ENCODE measurements at regions not wholly inside any gene's neighbourhood (a gene's known extent, or its start where the extent isn't known, plus 50 kb on each side); places are given as distances from the start of the nearest gene placed in this dataset.
"Not testable (repeated sequence)": the region's sequence is repeated elsewhere in the genome, so short reads cannot be mapped to it uniquely, and the experiment has no call there.

DNA sequence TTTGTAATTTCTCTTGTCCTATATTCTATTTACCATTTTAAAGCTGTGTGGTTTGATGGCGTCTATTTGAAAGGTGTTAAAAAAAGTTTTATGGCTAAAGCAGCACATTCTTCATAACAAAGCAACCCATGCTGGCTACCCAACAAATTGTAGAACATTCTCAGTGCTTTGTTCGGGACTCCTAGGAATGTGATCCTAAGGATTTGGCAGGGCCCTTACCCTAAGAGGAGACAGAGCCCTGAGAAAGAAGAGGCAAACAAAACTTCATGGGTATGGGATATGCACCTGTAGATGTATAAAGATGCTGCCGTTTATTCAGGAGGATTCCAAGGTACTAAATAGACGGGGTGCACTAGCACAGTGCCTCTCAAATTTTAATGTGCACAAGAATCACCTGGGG is 370.8 kb upstream of the DIPK2B start:
- no peak for DNase-seq (ENCODE audit: low read depth)

DNA sequence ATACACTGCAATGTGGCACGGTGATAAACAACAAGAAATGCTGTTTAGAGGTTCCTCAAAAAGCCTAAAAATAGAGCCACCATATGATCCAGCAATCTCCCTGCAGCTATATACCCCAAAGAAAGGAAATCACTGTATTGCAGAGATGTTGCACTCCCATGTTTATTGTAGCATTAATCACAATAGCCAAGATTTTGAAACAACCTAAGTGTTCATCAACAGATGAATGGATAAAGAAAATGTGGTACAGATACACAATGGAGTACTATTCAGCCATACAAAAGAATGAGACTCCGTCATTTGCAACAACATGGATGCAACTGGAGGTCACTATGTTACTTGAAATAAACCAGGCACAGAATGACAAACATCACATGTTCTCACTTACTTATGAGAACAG is 365.8 kb upstream of the DIPK2B start:
- no peak for DNase-seq (ENCODE audit: low read depth)

- no peak for DNase-seq (ENCODE audit: low read depth)
These were observed 356.7 kb upstream of the DIPK2B start for GRCh38 chrX:45557387-45557786.

DNA sequence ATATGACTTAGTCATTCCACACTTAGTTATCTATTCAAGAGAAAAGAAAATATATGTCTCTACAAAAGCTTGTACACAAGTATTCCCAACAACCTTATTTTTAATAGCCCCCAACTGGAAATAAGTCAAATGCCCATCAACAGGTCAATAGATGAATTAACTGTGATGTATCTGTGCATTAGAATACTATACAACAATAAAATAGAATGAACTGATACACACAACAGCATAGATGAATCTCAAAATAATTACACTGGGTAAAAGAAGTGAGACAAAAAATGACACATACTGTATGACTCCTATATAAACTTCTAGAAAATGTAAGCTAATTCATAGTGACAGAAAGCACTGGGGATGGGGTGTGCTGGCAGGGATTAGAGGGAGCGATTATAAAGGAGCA is 354.1 kb upstream of the DIPK2B start:
- no peak for DNase-seq (ENCODE audit: low read depth)

DNA sequence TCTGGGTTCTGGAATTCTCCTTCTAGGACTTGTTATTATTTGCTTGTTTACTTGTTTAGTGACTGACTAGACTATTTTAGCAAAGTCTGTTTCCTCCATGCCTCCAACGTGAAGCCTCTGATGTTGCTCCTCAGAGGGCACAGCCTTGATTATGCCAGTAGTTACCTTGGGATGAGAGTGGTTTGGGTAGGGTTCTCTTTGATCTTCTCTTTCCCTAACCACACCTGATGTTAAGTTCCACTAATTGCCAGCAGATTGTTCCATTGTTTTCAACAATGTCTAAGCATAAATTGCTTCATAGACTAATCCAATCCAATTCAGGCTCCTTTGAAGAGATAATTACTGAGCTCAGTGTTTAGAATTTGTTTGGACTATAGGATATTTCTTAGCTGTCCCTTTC is 352.7 kb upstream of the DIPK2B start:
- no peak for DNase-seq (ENCODE audit: low read depth)

- not testable (repeated sequence) for DNase-seq (ENCODE audit: low read depth)
These were observed 346.0 kb upstream of the DIPK2B start for GRCh38 chrX:45546697-45547096.

DNA sequence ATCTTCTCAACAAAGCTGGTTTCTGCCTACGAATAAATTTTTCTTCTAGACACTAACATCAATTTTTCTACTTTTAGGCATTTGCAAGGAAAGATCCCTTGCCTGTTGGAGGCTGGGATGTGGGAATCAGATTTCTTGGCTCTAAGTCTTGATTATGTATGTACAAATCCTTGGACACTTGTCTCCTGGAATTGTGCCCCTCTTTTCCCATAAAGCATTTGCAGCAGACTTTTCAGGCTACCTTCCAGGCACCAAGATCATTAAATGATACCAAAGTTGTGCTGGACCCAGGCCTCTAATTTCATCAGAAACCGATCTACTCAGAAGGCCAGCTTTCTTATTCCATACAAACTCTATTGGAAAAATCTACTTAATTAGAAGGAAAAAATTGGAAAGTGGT is 339.5 kb upstream of the DIPK2B start:
- no peak for DNase-seq (ENCODE audit: low read depth)

GRCh38 chrX:45537936-45538335 is 337.3 kb upstream of the DIPK2B start:
- no peak for DNase-seq (ENCODE audit: low read depth)

DNA sequence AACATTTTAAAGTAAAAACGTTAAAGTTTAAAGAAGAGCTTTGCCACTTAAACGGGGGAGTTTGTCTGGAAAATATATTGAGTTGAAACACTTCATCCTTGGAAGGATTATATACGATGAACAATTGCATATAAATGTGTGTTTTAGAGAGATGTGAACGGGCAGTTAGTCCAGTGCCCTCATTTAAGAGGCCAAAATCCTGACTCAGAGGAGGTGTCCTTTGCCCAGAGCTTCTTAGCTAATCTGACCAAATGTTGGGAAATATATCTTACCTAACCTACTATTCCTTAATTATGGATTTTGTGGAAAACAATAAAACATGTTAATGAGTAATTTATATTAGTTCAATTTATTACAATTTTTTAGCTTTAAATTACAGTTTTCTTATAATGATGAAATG is 327.2 kb upstream of the DIPK2B start:
- no peak for DNase-seq (ENCODE audit: low read depth)

GRCh38 chrX:45524805-45525204 is 324.1 kb upstream of the DIPK2B start:
- DNase-seq (ENCODE audit: low read depth), result no peak

DNA sequence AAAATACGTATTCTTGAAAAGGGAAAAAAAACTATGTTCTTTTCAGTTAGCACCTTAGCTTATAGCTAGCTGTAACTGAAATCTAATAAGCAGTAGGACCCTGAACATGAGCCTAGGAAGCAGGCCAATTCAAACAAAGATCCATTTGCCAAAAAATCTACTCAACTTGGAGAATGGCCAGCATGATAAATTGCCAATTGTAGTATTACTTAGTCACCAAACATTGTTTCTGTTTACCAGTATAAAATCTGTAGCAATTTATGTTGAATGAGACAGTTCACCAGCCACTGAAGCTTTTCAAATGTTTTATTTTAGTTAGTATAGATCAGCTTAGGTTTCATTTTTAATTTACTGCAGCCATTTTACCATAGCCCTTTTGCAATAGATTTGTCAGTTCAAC is 323.6 kb upstream of the DIPK2B start:
- DNase-seq (ENCODE audit: low read depth), result no peak

- DNase-seq (ENCODE audit: low read depth), result no peak
These were observed 317.9 kb upstream of the DIPK2B start for GRCh38 chrX:45518552-45518951.

DNA sequence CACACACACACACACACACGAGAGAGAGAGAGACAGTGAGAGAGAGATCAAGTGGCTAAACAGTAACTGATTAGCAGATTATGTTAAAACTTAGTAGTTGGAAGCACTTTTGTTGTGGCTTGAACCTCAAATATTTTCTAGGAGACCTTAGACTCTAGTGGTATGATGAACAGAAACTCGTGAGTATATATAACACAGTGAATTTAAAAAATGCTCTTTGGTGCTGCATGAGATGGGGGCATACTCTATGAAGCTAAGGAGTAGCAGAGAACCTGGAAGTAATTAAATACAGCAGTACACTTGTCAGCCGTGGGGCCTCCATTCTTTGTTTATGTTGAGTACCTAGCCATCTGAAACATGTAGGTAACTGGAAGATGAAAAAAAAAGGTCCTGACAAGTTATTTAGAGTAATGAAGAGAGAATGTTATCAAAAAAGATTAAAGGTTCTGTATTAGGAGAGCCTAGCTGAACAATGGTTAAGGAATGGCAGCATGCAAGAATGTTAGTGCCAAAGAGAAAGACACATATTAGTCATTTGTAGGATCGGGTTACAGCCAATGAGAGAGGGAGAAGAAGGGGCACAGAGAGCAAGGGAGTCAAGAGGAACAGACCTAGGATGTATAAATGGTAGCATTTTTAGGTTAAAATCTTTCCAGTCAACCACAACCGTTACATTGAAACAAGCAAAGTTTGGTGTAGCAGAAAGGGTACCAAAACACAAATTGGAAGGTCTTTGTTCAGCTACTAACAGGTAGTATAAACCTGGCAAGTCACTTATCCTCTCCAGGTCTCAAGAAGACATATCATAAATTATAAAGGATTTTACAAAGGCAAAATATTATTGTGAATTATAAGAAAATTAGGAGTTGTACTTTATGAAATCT is 316.7 kb upstream of the DIPK2B start:
- no peak for DNase-seq (ENCODE audit: low read depth)

DNA sequence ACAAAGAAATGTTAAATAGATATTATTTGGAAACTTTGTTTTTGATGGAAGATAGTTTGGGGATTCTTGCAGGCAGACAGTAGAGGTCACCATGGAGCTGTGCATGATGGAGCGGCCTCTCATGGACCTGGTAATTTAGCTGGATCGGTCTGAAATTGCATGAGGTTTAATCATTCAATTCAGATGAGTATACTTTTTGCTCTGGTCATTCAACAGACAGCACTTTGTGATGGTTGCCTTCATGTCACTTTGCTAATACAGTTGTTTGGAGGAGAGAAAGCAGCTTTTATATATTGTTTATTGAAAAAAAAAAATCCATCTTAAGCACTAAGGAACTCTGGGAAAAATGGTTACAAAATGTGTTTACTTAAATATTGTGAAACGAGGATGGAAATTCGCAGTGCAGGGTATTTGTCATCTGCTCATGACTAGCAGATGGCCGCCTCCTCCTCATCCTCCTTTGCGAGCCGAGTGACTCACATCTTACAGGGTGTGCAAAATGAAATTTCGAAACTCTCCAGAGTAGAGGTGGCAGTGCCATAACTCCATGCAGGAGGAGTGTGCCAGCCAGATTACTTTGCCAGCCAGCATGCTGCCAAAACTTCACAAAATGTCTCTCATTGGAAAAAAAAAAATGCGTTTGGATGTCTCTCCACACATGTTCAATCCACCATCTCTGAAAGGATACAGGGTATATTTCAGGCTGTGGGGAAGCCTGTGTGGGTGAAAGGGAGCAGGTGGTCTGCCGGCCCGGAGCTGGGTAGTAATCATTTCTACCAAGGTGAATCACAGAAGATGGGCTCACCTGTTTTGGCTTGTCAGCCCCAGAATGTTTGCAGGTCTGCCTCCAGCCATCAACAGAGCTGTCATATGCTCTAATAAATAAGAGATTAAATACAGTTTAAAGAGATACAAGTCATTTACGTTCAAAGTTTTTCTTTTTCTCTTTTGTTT is 314.9 kb upstream of the DIPK2B start:
- DNase-seq (ENCODE audit: low read depth), result peak; percentile 13

GRCh38 chrX:45513042-45513441 is 312.4 kb upstream of the DIPK2B start:
- DNase-seq (ENCODE audit: low read depth), result no peak

- no peak for DNase-seq (ENCODE audit: low read depth)
These were observed 307.8 kb upstream of the DIPK2B start for GRCh38 chrX:45508454-45508853.

GRCh38 chrX:45506149-45506730 is 305.6 kb upstream of the DIPK2B start:
- DNase-seq (ENCODE audit: low read depth), result no peak

DNA sequence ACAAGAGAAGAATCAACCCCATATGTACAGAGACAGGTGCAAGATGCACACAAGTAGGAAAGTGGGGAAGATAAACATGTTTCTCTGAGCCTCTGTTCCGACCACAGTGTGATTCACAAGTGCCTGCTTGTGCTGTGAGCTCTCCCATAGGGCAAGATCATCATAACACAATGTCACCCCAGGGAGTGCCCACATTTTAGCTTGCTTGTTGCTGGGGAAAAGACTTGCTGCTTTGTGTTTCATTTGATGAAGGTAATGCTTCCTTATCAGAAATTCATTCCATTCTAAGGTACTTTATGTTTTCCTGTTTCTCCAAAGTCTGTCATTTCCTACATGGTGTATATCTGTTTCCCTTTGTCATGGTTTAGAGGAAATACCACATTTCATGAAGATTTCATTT is 304.5 kb upstream of the DIPK2B start:
- no peak for DNase-seq (ENCODE audit: low read depth)

- DNase-seq (ENCODE audit: low read depth), result not testable (repeated sequence)
These were observed 303.2 kb upstream of the DIPK2B start for GRCh38 chrX:45503787-45504362.

- no peak for DNase-seq (ENCODE audit: low read depth)
These were observed 301.7 kb upstream of the DIPK2B start for GRCh38 chrX:45502396-45502795.

DNA sequence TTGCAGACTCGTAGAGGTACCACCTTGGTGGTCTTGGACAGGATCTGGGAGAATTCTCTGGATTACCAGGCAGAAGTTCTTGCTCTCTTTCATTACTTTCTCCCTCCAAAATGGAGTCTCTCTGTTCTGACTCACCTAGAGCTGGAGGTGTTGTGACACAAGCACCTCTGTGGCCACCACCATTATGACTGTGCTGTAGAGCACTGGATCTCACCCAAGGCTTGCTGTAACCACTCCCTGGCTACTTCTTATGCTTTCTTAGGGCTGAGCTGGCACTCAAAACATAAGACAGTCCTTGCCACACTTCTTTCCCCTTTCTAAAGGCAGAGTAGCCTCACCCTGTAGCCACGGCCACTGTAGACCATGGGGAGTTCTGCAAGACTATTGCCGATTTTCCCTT is 296.6 kb upstream of the DIPK2B start:
- DNase-seq (ENCODE audit: low read depth), result no peak

DNA sequence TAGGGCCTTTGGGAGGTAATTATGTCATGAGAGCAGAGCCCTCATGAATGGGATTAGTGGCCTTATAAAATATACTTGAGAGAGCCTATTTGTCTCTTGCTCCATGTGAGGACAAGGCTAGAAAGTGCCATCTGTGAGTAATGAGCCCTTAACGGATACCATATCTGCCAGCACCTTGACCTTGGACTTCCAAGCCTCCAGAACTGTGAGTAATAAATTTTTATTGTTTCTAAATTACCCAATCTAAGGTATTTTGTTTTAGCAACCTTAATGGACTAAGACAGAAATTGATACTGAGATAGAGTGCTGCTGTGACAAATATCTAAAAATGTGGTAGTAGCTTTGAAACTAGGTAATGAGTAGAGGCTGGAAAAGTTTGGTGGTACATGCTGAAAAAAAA is 285.0 kb upstream of the DIPK2B start:
- no peak for DNase-seq (ENCODE audit: low read depth)

Measured in stimulated activated CD4-positive, alpha-beta T cell treated with anti-CD3 and anti-CD28 coated beads, Interleukin-2, amount 100 ng/mL, for 4 hours (primary cell).